Lower lobe of right lung (tissue), 2 donors: ENCODE measurements at regions not wholly inside any gene's neighbourhood (a gene's known extent, or its start where the extent isn't known, plus 50 kb on each side); places are given as distances from the start of the nearest gene placed in this dataset.

Experiments used
- ATAC-seq, 2 donors: fragments of 200-7000 bp; cut with Tn5 transposase; one replicate each; pipeline ENCODE4 v1.9.1; 2020 to 2022; ENCODE audit warnings: mild to moderate bottlenecking in 2 of 2, moderate library complexity in 2 of 2
- DNase-seq: peaks from one replicate; pipeline ENCODE4 v3.0.0-alpha.2; 2020
- H3K27ac ChIP-seq: fragments of 200-600 bp; one replicate; pipeline ENCODE4 v1.8.0; 2022
- H3K27me3 ChIP-seq: fragments of 200-600 bp; one replicate; pipeline ENCODE4 v1.8.0; 2022; ENCODE audit warnings: low read depth
- H3K36me3 ChIP-seq: fragments of 200-600 bp; one replicate; pipeline ENCODE4 v1.8.0; 2022; ENCODE audit warnings: mild to moderate bottlenecking
- H3K4me1 ChIP-seq: fragments of 200-600 bp; one replicate; pipeline ENCODE4 v1.8.0; 2022
- H3K4me3 ChIP-seq: fragments of 200-600 bp; one replicate; pipeline ENCODE4 v1.8.0; 2022; ENCODE audit warnings: mild to moderate bottlenecking
- H3K9me3 ChIP-seq: fragments of 200-600 bp; one replicate; pipeline ENCODE4 v1.8.0; 2022
- CTCF ChIP-seq: fragments of 200-600 bp; IDR thresholded peaks from one replicate; pipeline ENCODE4 v1.8.0; 2022; ENCODE audit warnings: antibody characterized with exemption, mild to moderate bottlenecking
- intact Hi-C: fragments of 100-400 bp; cut with DNase I; formaldehyde crosslinking; loops from one replicate; pipeline ENCODE4 v1.11.0; 2022
- donor health status: DM: no; HTN: yes; CAD: no; lungs with severe emphysema.

GRCh38 chr2:129483366-129483765 lies 496.1 kb upstream of the RAB6C start:
- Histone ChIP-seq H3K4me1 (no peaks in the 10 kb centered on the region), H3K4me3 (no peak overlapping the region), H3K27ac (no peak overlapping the region), H3K27me3 (no peaks in the 10 kb centered on the region), H3K36me3 (no peaks in the 10 kb centered on the region), H3K9me3 (no peaks in the 10 kb centered on the region)
- TF ChIP-seq CTCF = no peak
- ATAC-seq = no peak
- DNase-seq = no peak
- intact Hi-C loops = no loop called here

- Histone ChIP-seq H3K4me3 (no peak overlapping the region), H3K4me1 (no peaks in the 10 kb centered on the region), H3K27me3 (no peaks in the 10 kb centered on the region), H3K27ac (no peak overlapping the region), H3K36me3 (no peaks in the 10 kb centered on the region), H3K9me3 (no peaks in the 10 kb centered on the region)
- TF ChIP-seq CTCF = no peak
- ATAC-seq (no peak), DNase-seq (no peak)
- intact Hi-C loops = no loop called here
Measured at GRCh38 chr2:129484999-129485897, 494.2 kb upstream of the RAB6C start.

DNA sequence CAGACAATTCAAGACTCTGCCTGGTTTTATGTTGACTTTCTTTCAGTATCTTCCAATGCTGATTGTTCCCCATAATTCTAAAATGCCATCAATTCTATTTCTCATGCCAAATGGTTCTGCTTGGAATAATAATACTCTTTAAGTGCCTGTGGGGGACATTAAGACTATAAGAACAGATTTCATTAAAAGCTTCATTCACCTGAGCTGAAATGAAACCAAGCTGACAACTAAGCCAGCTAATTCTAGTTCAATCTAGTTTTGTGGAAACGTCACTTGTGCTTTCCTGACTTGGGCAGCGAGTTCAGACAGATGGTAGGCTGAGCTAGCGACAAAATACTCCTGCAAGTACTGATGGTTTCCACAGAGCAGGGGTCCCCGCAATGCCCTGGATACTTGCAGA lies 491.1 kb upstream of the RAB6C start:
- no peak for DNase-seq
- Histone ChIP-seq H3K4me3 (no peak overlapping the region), H3K9me3 (no peaks in the 10 kb centered on the region), H3K36me3 (no peaks in the 10 kb centered on the region), H3K27me3 (no peaks in the 10 kb centered on the region), H3K27ac (no peak overlapping the region), H3K4me1 (no peaks in the 10 kb centered on the region)
- ATAC-seq = no peak
- intact Hi-C loops = no loop called here
- no peak for TF ChIP-seq CTCF

GRCh38 chr2:129490641-129491040 lies 488.8 kb upstream of the RAB6C start:
- Histone ChIP-seq H3K4me1 (no peaks in the 10 kb centered on the region), H3K36me3 (no peaks in the 10 kb centered on the region), H3K9me3 (no peaks in the 10 kb centered on the region), H3K27ac (no peak overlapping the region), H3K4me3 (no peak overlapping the region), H3K27me3 (no peaks in the 10 kb centered on the region)
- no peak for TF ChIP-seq CTCF
- intact Hi-C loops = no loop called here
- DNase-seq = no peak
- ATAC-seq = no peak

- Histone ChIP-seq H3K27me3 (no peaks in the 10 kb centered on the region), H3K27ac (no peak overlapping the region), H3K4me3 (no peak overlapping the region), H3K36me3 (no peaks in the 10 kb centered on the region), H3K9me3 (no peaks in the 10 kb centered on the region), H3K4me1 (no peaks in the 10 kb centered on the region)
- TF ChIP-seq CTCF = no peak
- ATAC-seq (no peak), DNase-seq (no peak)
- intact Hi-C loops = no loop called here
Measured at GRCh38 chr2:129491308-129491707, 488.2 kb upstream of the RAB6C start.
